NCI-H187 (cell line): ENCODE measurements at regions not wholly inside any gene's neighbourhood (a gene's known extent, or its start where the extent isn't known, plus 50 kb on each side); places are given as distances from the start of the nearest gene placed in this dataset.
"Not testable (repeated sequence)": the region's sequence is repeated elsewhere in the genome, so short reads cannot be mapped to it uniquely, and the experiment has no call there.

Experiments used
- DNase-seq, 2 experiments: peaks; one replicate each; lab custom pipeline; 2025; lab: John Stamatoyannopoulos, UW

GRCh38 chr5:109989994-109990722, 300.4 kb downstream of the MAN2A1 start:
- DNase-seq: no peak

GRCh38 chr5:109990723-109991359, 301.1 kb downstream of the MAN2A1 start:
- DNase-seq: no peak

- DNase-seq: no peak
These were observed 302.7 kb downstream of the MAN2A1 start for GRCh38 chr5:109992264-109992915.

- DNase-seq: no peak
These were observed 304.4 kb downstream of the MAN2A1 start for GRCh38 chr5:109994135-109994534.

GRCh38 chr5:109996246-109996645, 306.5 kb downstream of the MAN2A1 start:
- DNase-seq: no peak

- DNase-seq: no peak
These were observed 307.4 kb downstream of the MAN2A1 start for GRCh38 chr5:109997161-109997560.

- no peak for DNase-seq
These were observed 308.5 kb downstream of the MAN2A1 start for GRCh38 chr5:109998208-109998607.

- no peak for DNase-seq
These were observed 309.0 kb downstream of the MAN2A1 start for GRCh38 chr5:109998726-109999125.

GRCh38 chr5:110001648-110002047, 311.9 kb downstream of the MAN2A1 start:
- no peak for DNase-seq

GRCh38 chr5:110002652-110003051, 312.9 kb downstream of the MAN2A1 start:
- no peak for DNase-seq

GRCh38 chr5:110005907-110006562, 316.3 kb downstream of the MAN2A1 start:
- DNase-seq: not testable (repeated sequence)

- no peak for DNase-seq
These were observed 317.4 kb downstream of the MAN2A1 start for GRCh38 chr5:110007101-110007500.

- DNase-seq: no peak
These were observed 318.4 kb downstream of the MAN2A1 start for GRCh38 chr5:110008131-110008530.

GRCh38 chr5:110012145-110012544, 322.4 kb downstream of the MAN2A1 start:
- DNase-seq: no peak

- no peak for DNase-seq
These were observed 323.3 kb downstream of the MAN2A1 start for GRCh38 chr5:110013017-110013416.

- no peak for DNase-seq
These were observed 328.1 kb downstream of the MAN2A1 start for GRCh38 chr5:110017854-110018253.

- no peak for DNase-seq
These were observed 328.8 kb downstream of the MAN2A1 start for GRCh38 chr5:110018509-110018908.

- no peak for DNase-seq
These were observed 329.4 kb downstream of the MAN2A1 start for GRCh38 chr5:110019119-110019518.

GRCh38 chr5:110019780-110020179, 330.1 kb downstream of the MAN2A1 start:
- DNase-seq: no peak

- DNase-seq: no peak
These were observed 331.5 kb downstream of the MAN2A1 start for GRCh38 chr5:110021251-110021650.

- DNase-seq: no peak
These were observed 335.4 kb downstream of the MAN2A1 start for GRCh38 chr5:110025160-110025559.

- no peak for DNase-seq
These were observed 338.0 kb downstream of the MAN2A1 start for GRCh38 chr5:110027527-110028322.
